HEK293 (cell line): ENCODE measurements at regions not wholly inside any gene's neighbourhood (a gene's known extent, or its start where the extent isn't known, plus 50 kb on each side); places are given as distances from the start of the nearest gene placed in this dataset.

ENCODE experiments used
- CTCF ChIA-PET: fragments of 350-600 bp; formaldehyde crosslinking; extraction: SDS; loops from one replicate; lab custom pipeline; 2021; ENCODE audit warnings: antibody characterized with exemption; lab: Yijun Ruan, JAX
- POLR2A ChIA-PET: fragments of 300-600 bp; formaldehyde crosslinking; extraction: SDS; loops from one replicate; lab custom pipeline; 2020; ENCODE audit warnings: antibody characterized with exemption, inconsistent platforms; lab: Yijun Ruan, JAX
- H3K27ac ChIP-seq: fragments of 200-500 bp; sonication (Bioruptor generic); 2 replicates; pipeline ENCODE4 v1.5.1; 2014; ENCODE audit warnings: low read depth, low read length, control low read depth, inconsistent platforms; ENCODE audit errors: extremely low read depth
- H3K36me3 ChIP-seq, 2 experiments: fragments of 200-500 bp in 1 of 2; sonication (Bioruptor generic) in 1 of 2; 1 replicate in 1 of 2; 2 replicates in 1 of 2; pipeline ENCODE4 v1.5.1; 2014 to 2017; ENCODE audit warnings: inconsistent platforms in 2 of 2, low read length in 2 of 2; ENCODE audit not compliant: control insufficient read depth in 2 of 2, insufficient read depth in 1 of 2
- H3K4me1 ChIP-seq: fragments of 200-500 bp; sonication (Bioruptor generic); 2 replicates; pipeline ENCODE4 v1.5.1; 2014; ENCODE audit warnings: mild to moderate bottlenecking, low read length, inconsistent platforms; ENCODE audit not compliant: control insufficient read depth, insufficient read depth
- H3K4me3 ChIP-seq: 2 replicates; pipeline ENCODE4 v1.5.1; 2011; ENCODE audit warnings: low read depth, mild to moderate bottlenecking, control low read depth, low read length, moderate library complexity
- H3K9me3 ChIP-seq: fragments of 200-500 bp; sonication (Bioruptor generic); 2 replicates; pipeline ENCODE4 v1.5.1; 2014; ENCODE audit warnings: low read depth, low read length, inconsistent platforms; ENCODE audit not compliant: control insufficient read depth, insufficient read depth
- GFI1B ChIP-seq: fragments of 450-650 bp; formaldehyde crosslinking; IDR thresholded peaks from 2 replicates; pipeline ENCODE4 v1.5.1; 2016; ENCODE audit warnings: missing biosample characterization, missing genetic modification characterization
- GLIS1 ChIP-seq: fragments of 450-650 bp; formaldehyde crosslinking; IDR thresholded peaks from 2 replicates; pipeline ENCODE4 v1.5.1; 2016; ENCODE audit warnings: missing biosample characterization, missing genetic modification characterization
- SP7 ChIP-seq: fragments of 450-650 bp; formaldehyde crosslinking; IDR thresholded peaks from 2 replicates; pipeline ENCODE4 v1.5.1; 2016; ENCODE audit warnings: missing biosample characterization, missing genetic modification characterization
- ZBTB1 ChIP-seq: fragments of 450-650 bp; formaldehyde crosslinking; IDR thresholded peaks from 2 replicates; pipeline ENCODE4 v1.5.1; 2016; ENCODE audit warnings: missing biosample characterization, missing genetic modification characterization
- ZBTB20 ChIP-seq: fragments of 450-650 bp; formaldehyde crosslinking; IDR thresholded peaks from 2 replicates; pipeline ENCODE4 v1.5.1; 2016; ENCODE audit warnings: missing biosample characterization, missing genetic modification characterization
- ZEB2 ChIP-seq: fragments of 450-650 bp; formaldehyde crosslinking; IDR thresholded peaks from 2 replicates; pipeline ENCODE4 v1.5.1; 2016; ENCODE audit warnings: missing biosample characterization, missing genetic modification characterization
- ZFHX2 ChIP-seq: fragments of 450-650 bp; formaldehyde crosslinking; conservative IDR thresholded peaks from 2 replicates; pipeline ENCODE4 v1.5.1; 2016; ENCODE audit warnings: missing biosample characterization, missing genetic modification characterization
- ZIC2 ChIP-seq: fragments of 450-650 bp; formaldehyde crosslinking; IDR thresholded peaks from 2 replicates; pipeline ENCODE4 v1.5.1; 2016; ENCODE audit warnings: missing biosample characterization, missing genetic modification characterization
- ZNF114 ChIP-seq: fragments of 450-650 bp; formaldehyde crosslinking; IDR thresholded peaks from 2 replicates; pipeline ENCODE4 v1.5.0; 2017; ENCODE audit warnings: missing biosample characterization, missing genetic modification characterization
- ZNF146 ChIP-seq: fragments of 450-650 bp; formaldehyde crosslinking; IDR thresholded peaks from 2 replicates; pipeline ENCODE4 v1.5.1; 2016; ENCODE audit warnings: missing biosample characterization, missing genetic modification characterization
- ZNF174 ChIP-seq: fragments of 450-650 bp; formaldehyde crosslinking; IDR thresholded peaks from 2 replicates; pipeline ENCODE4 v1.5.0; 2017; ENCODE audit warnings: missing biosample characterization, mild to moderate bottlenecking, missing genetic modification characterization
- ZNF2 ChIP-seq: fragments of 450-650 bp; formaldehyde crosslinking; IDR thresholded peaks from 2 replicates; pipeline ENCODE4 v1.5.1; 2016; ENCODE audit warnings: missing biosample characterization, missing genetic modification characterization
- ZNF623 ChIP-seq: fragments of 450-650 bp; formaldehyde crosslinking; IDR thresholded peaks from 2 replicates; pipeline ENCODE4 v1.5.1; 2016; ENCODE audit warnings: missing biosample characterization, missing genetic modification characterization
- ZNF785 ChIP-seq: fragments of 450-650 bp; formaldehyde crosslinking; IDR thresholded peaks from 2 replicates; pipeline ENCODE4 v1.5.1; 2016; ENCODE audit warnings: missing biosample characterization, missing genetic modification characterization
- TF ChIP-seq, protein P1 (sequence below): fragments of 450-650 bp; formaldehyde crosslinking; IDR thresholded peaks from 2 replicates; pipeline ENCODE4 v1.5.1; 2016; ENCODE audit warnings: missing biosample characterization, missing genetic modification characterization
- TF ChIP-seq, protein P2 (sequence below): fragments of 450-650 bp; formaldehyde crosslinking; conservative IDR thresholded peaks from 2 replicates; pipeline ENCODE4 v1.5.1; 2016; ENCODE audit warnings: low read depth, missing biosample characterization, missing genetic modification characterization
- TF ChIP-seq, protein P3 (sequence below): fragments of 450-650 bp; formaldehyde crosslinking; IDR thresholded peaks from 2 replicates; pipeline ENCODE4 v1.5.1; 2016; ENCODE audit warnings: missing biosample characterization, missing genetic modification characterization
- TF ChIP-seq, protein P4 (sequence below): fragments of 450-650 bp; formaldehyde crosslinking; IDR thresholded peaks from 2 replicates; pipeline ENCODE4 v1.5.1; 2017; ENCODE audit warnings: missing biosample characterization, missing genetic modification characterization

DNA sequence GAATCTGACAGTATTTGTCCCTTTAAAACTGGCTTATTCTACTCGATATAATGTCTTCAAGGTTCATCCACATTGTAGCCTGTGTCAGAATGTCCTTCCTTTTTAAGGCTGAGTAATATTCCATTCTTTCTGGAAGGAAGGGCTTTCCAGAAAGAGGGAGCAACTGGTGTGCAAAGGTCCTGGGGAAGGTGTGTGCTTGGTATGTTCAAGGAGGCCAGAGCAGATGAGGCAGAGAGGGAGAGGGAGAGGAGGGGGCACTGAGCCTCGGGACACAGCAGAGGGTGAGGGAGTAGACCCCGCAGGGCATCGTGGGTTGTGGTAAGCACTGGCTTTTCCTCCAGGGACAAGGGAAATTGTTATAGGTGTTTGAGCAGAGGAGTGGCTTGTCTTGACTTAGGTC lies 90.9 kb upstream of the NCOR2 start:
- POLR2A ChIA-PET, result no interaction called here
- no peak overlapping the region for H3K4me3 ChIP-seq
- H3K9me3 ChIP-seq, result no peaks in the 10 kb centered on the region
- peak; percentile 83 for TF ChIP-seq ZNF146 (tag by site-specific recombination)
- TF ChIP-seq ZEB2 (tag by site-specific recombination), result no peak
- TF ChIP-seq GFI1B (tag by site-specific recombination), result no peak
- TF ChIP-seq ZNF114 (tag by site-specific recombination), result no peak
- TF ChIP-seq ZNF623, result peak; percentile 65
- TF ChIP-seq ZNF785 (tag by site-specific recombination), result no peak
- no peaks in the 10 kb centered on the region for H3K4me1 ChIP-seq
- CTCF ChIA-PET, result interaction anchor here (0.7 kb wide), 1 partner anchor 82 kb away, joined by 3 read pairs; no protein-coding TSS in a partner anchor
- no peak overlapping the region for H3K27ac ChIP-seq
- H3K36me3 ChIP-seq, result no peaks in the 10 kb centered on the region

DNA sequence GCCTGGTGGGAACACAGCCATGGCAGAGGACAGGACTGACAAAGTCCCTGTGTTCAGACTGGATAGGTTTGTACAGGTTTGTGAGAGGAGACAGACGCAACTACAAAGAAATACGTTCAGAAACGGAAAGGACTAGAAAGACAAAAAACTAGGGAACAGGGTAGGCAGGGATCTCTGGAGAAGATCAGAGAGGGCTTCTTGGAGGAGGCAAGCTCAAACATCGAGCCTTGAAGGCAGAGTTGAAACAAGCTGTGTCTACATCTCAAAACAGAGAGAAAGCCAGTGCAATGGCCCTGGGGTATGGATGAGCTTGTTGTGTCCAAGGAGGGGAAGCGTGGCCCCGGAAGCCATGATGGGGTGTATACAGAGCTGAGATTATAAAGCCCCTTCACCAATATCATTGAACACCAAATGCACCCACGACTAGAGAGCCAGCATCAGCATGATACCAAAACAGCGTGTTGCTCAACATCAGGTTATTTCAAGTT lies 89.6 kb upstream of the NCOR2 start:
- TF ChIP-seq ZNF623, result peak; percentile 84
- TF ChIP-seq ZNF174, result no peak
- POLR2A ChIA-PET, result no interaction called here
- no peak overlapping the region for H3K4me3 ChIP-seq
- H3K36me3 ChIP-seq, result no peaks in the 10 kb centered on the region
- H3K27ac ChIP-seq, result no peak overlapping the region
- no peaks in the 10 kb centered on the region for H3K4me1 ChIP-seq
- CTCF ChIA-PET, result interaction anchor here (0.6 kb wide), 1 partner anchor 463 kb away, joined by 3 read pairs; no protein-coding TSS in a partner anchor
- H3K9me3 ChIP-seq, result no peaks in the 10 kb centered on the region

DNA sequence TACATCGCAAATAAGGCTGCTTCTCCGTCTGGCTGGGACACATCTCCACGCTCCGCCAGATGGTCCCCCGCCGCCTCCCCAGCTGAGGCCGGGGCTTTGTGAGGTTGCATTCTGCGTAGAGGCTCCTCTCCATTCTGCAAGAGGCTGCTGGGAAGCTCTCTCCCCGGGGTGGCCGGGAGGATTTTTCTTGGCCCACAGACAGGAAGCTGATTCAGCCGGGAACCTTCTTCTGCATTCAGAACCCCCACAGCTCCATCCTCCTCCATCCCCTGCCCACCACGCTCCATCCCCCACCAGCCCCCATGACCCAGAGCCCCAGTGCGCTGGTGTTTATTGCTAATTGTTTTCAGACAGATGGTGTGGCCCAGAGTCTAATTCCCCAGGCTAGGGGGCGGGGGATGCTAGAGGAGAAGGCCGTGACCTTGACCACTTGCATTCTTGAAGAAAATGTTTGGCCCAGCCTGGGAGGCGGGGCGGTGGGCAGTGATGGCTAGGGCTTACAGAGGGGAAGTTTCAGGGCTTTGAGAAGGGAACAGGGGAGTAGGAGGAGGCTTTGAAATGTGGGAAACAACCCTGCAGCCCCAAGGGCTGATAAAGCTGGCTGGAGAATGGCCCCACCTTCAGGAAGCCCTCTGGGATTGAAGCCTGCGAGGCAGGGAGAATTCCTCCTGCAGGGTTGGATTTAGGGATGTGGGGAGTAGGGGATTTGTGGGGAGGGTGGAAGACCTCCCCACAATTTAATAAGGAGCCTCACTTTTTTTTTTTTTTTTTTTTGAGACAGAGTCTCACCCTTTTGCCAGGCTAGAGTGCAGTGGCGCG lies 88.5 kb upstream of the NCOR2 start:
- ChIA-PET POLR2A (no interaction called here), CTCF (interaction anchor here (0.6 to 1.1 kb wide), 3 partner anchors 11 to 283 kb away, joined by 3 to 4 read pairs (median 3); no protein-coding TSS in a partner anchor)
- no peaks in the 10 kb centered on the region for H3K36me3 ChIP-seq
- H3K27ac ChIP-seq, result no peak overlapping the region
- no peaks in the 10 kb centered on the region for H3K4me1 ChIP-seq
- no peaks in the 10 kb centered on the region for H3K9me3 ChIP-seq
- no peak overlapping the region for H3K4me3 ChIP-seq
- TF ChIP-seq SP7 (peak; percentile 62), ZBTB1 (tag by site-specific recombination) (no peak), GLIS1 (tag by site-specific recombination) (peak; percentile 75), ZNF2 (tag by site-specific recombination) (no peak), ZBTB20 (tag by site-specific recombination) (no peak), ZIC2 (tag by site-specific recombination) (peak; percentile 82), ZFHX2 (tag by site-specific recombination) (peak; percentile 93)
- TF ChIP-seq, protein P1, sequence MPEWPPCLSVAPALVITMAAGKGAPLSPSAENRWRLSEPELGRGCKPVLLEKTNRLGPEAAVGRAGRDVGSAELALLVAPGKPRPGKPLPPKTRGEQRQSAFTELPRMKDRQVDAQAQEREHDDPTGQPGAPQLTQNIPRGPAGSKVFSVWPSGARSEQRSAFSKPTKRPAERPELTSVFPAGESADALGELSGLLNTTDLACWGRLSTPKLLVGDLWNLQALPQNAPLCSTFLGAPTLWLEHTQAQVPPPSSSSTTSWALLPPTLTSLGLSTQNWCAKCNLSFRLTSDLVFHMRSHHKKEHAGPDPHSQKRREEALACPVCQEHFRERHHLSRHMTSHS (tag by site-specific recombination), result no peak
- TF ChIP-seq, protein P2, sequence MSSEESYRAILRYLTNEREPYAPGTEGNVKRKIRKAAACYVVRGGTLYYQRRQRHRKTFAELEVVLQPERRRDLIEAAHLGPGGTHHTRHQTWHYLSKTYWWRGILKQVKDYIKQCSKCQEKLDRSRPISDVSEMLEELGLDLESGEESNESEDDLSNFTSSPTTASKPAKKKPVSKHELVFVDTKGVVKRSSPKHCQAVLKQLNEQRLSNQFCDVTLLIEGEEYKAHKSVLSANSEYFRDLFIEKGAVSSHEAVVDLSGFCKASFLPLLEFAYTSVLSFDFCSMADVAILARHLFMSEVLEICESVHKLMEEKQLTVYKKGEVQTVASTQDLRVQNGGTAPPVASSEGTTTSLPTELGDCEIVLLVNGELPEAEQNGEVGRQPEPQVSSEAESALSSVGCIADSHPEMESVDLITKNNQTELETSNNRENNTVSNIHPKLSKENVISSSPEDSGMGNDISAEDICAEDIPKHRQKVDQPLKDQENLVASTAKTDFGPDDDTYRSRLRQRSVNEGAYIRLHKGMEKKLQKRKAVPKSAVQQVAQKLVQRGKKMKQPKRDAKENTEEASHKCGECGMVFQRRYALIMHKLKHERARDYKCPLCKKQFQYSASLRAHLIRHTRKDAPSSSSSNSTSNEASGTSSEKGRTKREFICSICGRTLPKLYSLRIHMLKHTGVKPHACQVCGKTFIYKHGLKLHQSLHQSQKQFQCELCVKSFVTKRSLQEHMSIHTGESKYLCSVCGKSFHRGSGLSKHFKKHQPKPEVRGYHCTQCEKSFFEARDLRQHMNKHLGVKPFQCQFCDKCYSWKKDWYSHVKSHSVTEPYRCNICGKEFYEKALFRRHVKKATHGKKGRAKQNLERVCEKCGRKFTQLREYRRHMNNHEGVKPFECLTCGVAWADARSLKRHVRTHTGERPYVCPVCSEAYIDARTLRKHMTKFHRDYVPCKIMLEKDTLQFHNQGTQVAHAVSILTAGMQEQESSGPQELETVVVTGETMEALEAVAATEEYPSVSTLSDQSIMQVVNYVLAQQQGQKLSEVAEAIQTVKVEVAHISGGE (tag by site-specific recombination), result peak; percentile 38; the same call in 1 of the 2 replicates
- TF ChIP-seq, protein P3, sequence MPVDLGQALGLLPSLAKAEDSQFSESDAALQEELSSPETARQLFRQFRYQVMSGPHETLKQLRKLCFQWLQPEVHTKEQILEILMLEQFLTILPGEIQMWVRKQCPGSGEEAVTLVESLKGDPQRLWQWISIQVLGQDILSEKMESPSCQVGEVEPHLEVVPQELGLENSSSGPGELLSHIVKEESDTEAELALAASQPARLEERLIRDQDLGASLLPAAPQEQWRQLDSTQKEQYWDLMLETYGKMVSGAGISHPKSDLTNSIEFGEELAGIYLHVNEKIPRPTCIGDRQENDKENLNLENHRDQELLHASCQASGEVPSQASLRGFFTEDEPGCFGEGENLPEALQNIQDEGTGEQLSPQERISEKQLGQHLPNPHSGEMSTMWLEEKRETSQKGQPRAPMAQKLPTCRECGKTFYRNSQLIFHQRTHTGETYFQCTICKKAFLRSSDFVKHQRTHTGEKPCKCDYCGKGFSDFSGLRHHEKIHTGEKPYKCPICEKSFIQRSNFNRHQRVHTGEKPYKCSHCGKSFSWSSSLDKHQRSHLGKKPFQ (tag by site-specific recombination), result no peak
- TF ChIP-seq, protein P4, sequence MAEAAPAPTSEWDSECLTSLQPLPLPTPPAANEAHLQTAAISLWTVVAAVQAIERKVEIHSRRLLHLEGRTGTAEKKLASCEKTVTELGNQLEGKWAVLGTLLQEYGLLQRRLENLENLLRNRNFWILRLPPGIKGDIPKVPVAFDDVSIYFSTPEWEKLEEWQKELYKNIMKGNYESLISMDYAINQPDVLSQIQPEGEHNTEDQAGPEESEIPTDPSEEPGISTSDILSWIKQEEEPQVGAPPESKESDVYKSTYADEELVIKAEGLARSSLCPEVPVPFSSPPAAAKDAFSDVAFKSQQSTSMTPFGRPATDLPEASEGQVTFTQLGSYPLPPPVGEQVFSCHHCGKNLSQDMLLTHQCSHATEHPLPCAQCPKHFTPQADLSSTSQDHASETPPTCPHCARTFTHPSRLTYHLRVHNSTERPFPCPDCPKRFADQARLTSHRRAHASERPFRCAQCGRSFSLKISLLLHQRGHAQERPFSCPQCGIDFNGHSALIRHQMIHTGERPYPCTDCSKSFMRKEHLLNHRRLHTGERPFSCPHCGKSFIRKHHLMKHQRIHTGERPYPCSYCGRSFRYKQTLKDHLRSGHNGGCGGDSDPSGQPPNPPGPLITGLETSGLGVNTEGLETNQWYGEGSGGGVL (tag by site-specific recombination), result peak; percentile 50; the same call in 1 of the 2 replicates
